Glomerular visceral epithelial cell (primary cell): ENCODE measurements at regions not wholly inside any gene's neighbourhood (a gene's known extent, or its start where the extent isn't known, plus 50 kb on each side); places are given as distances from the start of the nearest gene placed in this dataset.
A peak's percentile ranks its signal among the peaks of the same experiment; 100 is the strongest.
"Not testable (repeated sequence)": the region's sequence is repeated elsewhere in the genome, so short reads cannot be mapped to it uniquely, and the experiment has no call there.

ENCODE experiments used
- DNase-seq: peaks from one replicate; pipeline ENCODE4 v3.0.0-alpha.2; 2016; ENCODE audit errors: extremely low spot score

- DNase-seq, result no peak
Measured at GRCh38 chr3:77707281-77707680, 667.4 kb downstream of the ROBO2 start.

GRCh38 chr3:77709155-77709554 lies 669.3 kb downstream of the ROBO2 start:
- DNase-seq, result no peak

- no peak for DNase-seq
Measured at GRCh38 chr3:77718311-77718710, 678.4 kb downstream of the ROBO2 start.

- DNase-seq, result no peak
Measured at GRCh38 chr3:77720460-77720971, 680.6 kb downstream of the ROBO2 start.

DNA sequence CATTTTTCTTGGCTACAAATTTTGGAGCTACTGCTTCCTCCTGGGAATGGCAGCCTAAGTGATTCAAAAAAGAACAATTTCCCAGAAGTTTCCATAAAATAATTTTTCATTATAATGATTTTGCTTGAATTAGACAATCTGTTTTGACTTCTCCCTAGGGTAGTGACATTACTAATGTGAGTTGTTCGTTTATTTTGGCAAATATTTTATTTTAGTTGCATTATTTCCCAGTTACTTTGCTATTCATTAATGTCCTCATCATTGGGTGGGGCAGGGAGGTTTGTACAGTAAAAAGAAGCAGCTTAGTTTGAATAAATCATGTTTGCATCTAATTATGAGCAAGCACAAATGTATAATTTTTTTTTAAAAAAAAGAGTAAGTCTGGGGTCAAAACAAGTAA lies 686.6 kb downstream of the ROBO2 start:
- no peak for DNase-seq

- no peak for DNase-seq
Measured at GRCh38 chr3:77746048-77746447, 706.1 kb downstream of the ROBO2 start.

GRCh38 chr3:77746892-77747291 lies 707.0 kb downstream of the ROBO2 start:
- no peak for DNase-seq

- not testable (repeated sequence) for DNase-seq
Measured at GRCh38 chr3:77756397-77756975, 716.6 kb downstream of the ROBO2 start.

GRCh38 chr3:77772459-77772858 lies 732.6 kb downstream of the ROBO2 start:
- no peak for DNase-seq

GRCh38 chr3:77773084-77773483 lies 733.2 kb downstream of the ROBO2 start:
- no peak for DNase-seq

- no peak for DNase-seq
Measured at GRCh38 chr3:77780278-77780996, 740.5 kb downstream of the ROBO2 start.

DNA sequence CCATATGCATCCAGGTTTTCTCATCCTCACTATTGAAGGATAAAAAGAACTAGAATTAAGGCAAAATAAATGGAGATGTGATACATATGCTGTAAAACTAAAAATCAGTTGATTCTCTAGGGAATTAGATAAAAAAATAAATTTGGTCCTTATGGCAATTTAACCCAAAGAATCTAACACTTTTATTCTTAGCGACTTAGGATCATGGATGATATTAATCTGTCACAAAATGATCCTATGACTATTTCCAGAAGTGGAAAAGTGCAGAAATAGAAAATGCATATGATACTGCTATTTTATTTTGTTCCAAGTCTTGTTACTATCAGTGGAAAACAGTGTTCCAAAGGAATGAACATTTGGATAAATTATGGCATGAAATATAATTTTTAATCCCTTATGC lies 746.3 kb downstream of the ROBO2 start:
- DNase-seq, result no peak

DNA sequence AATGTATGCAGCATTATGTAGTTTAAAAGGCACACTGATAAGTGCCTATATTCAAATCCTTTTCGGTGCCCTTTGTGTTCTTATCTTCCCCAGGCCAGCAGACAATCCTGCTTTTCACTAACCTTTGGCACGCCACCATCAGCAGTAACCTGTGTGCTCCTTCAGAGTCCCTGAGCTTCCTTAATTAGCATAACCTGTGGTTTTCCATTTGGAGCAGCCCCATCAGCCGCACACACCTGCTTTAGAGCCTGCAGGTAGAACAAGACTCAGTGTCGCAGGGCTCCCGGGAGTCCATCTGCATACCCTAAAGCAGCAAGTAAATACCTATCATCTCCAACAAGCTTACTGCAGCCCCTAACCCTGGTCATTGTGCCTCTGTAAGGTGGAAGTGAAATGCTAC lies 755.1 kb downstream of the ROBO2 start:
- no peak for DNase-seq

GRCh38 chr3:77799278-77799677 lies 759.4 kb downstream of the ROBO2 start:
- DNase-seq, result no peak

GRCh38 chr3:77800893-77801292 lies 761.0 kb downstream of the ROBO2 start:
- DNase-seq, result no peak

DNA sequence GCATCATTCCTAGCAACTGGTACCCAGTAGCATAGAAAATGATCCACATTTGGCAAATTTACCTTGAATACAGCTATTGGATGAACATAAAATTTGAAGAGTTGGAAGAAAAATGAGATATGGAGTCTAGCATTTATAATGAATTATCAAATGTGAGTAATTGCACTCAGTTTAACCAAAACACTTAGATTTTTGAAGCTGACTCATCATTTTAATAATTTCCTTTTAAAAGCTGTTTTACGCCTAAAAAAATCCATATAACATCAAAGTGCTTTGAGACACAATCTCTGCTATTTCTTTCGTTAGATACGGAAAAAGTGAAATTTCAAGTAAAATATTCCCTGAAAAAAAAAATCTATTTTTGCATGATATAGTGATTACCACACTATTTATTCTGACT lies 767.4 kb downstream of the ROBO2 start:
- no peak for DNase-seq

DNA sequence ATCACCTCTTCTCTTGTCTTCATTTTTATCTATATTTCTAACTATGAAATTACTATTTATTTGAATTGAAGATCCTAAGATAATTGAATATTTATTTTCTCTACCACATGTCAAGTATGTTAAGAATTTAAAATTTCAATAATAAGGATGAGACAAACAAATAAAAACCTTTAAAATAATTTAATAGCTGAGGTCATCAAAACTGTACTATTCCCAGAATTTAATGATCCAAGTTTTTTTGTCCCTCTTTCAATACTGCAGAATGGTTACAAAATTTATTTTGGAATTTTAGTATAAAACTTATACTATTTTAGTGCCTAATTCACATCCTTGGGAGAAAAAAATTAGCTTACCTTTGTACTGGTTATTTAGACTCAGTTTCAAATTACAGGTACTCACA lies 774.9 kb downstream of the ROBO2 start:
- DNase-seq, result no peak

DNA sequence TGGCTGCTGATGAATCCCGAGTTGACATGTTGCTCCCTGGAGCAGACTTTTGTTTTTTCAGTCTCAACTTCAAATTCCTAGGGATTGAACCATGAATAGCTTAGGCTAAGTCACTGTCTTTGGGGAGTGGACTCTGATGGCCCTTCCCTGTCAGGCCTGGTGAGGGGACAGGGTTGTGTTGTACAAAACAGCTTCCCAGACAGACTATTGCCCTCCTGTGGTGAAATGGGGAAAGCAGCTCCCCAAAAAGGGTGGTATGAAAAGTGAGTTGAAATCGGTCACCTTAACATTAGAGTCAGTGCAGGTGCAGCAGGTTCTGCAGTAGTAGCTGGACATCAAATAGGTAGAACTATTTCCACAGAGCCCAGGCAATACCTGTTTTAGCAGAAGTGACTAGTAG lies 775.6 kb downstream of the ROBO2 start:
- DNase-seq, result no peak

- DNase-seq, result no peak
Measured at GRCh38 chr3:77816366-77816765, 776.5 kb downstream of the ROBO2 start.

GRCh38 chr3:77825001-77825827 lies 785.3 kb downstream of the ROBO2 start:
- peak; percentile 94 for DNase-seq

- DNase-seq, result no peak
Measured at GRCh38 chr3:77835921-77836320, 796.0 kb downstream of the ROBO2 start.

DNA sequence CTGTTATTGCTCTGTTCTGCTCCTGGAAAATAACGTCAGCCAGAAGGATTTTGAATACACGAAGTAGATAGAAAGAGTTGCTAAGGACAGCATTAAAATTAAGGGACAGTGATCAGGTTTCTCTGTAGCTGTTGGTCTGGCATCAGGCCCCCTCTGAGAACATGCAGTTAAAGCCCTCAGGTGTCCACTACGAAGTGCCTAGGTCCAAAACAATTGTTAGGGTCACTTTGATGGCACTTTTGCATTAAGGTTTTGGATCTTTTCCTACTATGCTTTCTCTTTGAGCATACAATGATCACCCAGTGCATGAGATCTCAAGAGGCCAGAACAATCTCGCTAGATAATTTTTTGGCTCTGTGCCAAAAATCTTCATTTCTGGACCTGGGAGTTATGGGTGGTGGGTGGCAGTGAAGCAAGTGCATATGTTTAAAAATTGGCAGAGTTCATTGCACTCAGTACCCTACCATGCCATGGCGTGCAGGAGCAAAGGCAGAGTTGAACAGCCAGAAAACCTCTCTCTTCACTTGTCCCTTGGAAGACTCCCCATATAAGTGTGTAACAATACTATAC lies 797.6 kb downstream of the ROBO2 start:
- DNase-seq, result no peak
